ENCODE measurements at regions not wholly inside any gene's neighbourhood (a gene's known extent, or its start where the extent isn't known, plus 50 kb on each side); places are given as distances from the start of the nearest gene placed in this dataset.

GRCh38 chr15:70254311-70254869, 156.7 kb upstream of the TLE3 start:
- TF ChIP-seq CTCF (conservative IDR thresholded peaks at IDR 0.05; ENCODE audit: low read depth, low read length), result no peak
- no peak for TF ChIP-seq BHLHE40 (IDR thresholded peaks at IDR 0.05; ENCODE audit: low read depth, low read length)
- no peak for TF ChIP-seq POLR2A (IDR thresholded peaks at IDR 0.05; ENCODE audit: low read depth, low read length)
